IMR-90 (cell line): ENCODE measurements at regions not wholly inside any gene's neighbourhood (a gene's known extent, or its start where the extent isn't known, plus 50 kb on each side); places are given as distances from the start of the nearest gene placed in this dataset.
A peak's percentile ranks its signal among the peaks of the same experiment; 100 is the strongest.

Experiments
- ATAC-seq: fragments of 200-7000 bp; cut with Tn5 transposase; 2 replicates; pipeline ENCODE4 v1.9.1; 2020; ENCODE audit warnings: low read depth, mild to moderate bottlenecking, moderate library complexity
- BruUV-seq: library from RNA; stranded (reverse); fragments of 400-500 nt; replicated peaks from 2 replicates; lab custom pipeline; 2021; lab: Mats Ljungman, UMichigan
- CTCF ChIA-PET: fragments of 300-600 bp; formaldehyde crosslinking; extraction: SDS; loops from one replicate; lab custom pipeline; 2021; ENCODE audit warnings: antibody characterized with exemption; lab: Yijun Ruan, JAX
- POLR2A ChIA-PET: fragments of 300-600 bp; sonication (Branson Sonifier 250); formaldehyde crosslinking; loops from one replicate; lab custom pipeline; 2022; ENCODE audit warnings: antibody characterized with exemption; ENCODE audit not compliant: unreplicated experiment; lab: Charles Lee
- DNase-seq: peaks from one replicate; pipeline ENCODE4 v3.0.0; 2013
- H2AFZ ChIP-seq: replicated peaks from 2 replicates; pipeline ENCODE3; 2013; ENCODE audit warnings: low read length, mild to moderate bottlenecking; ENCODE audit not compliant: poor library complexity
- H2AK5ac ChIP-seq: 2 replicates; pipeline ENCODE4 v1.6.1; 2013; ENCODE audit warnings: low read depth, low read length, inconsistent platforms
- H2AK9ac ChIP-seq: replicated peaks from 2 replicates; pipeline ENCODE3; 2013; ENCODE audit warnings: mild to moderate bottlenecking, low read depth, low read length, moderate library complexity; ENCODE audit not compliant: poor library complexity
- H2BK120ac ChIP-seq: 2 replicates; pipeline ENCODE4 v1.6.1; 2013; ENCODE audit warnings: low read depth, low read length, inconsistent platforms
- H2BK15ac ChIP-seq: 3 replicates; pipeline ENCODE4 v1.6.1; 2013; ENCODE audit warnings: low read depth, low read length, inconsistent platforms
- H2BK20ac ChIP-seq: 2 replicates; pipeline ENCODE4 v1.6.1; 2013; ENCODE audit warnings: low read depth, mild to moderate bottlenecking, inconsistent platforms, low read length, moderate library complexity
- H2BK5ac ChIP-seq: 2 replicates; pipeline ENCODE4 v1.6.1; 2013; ENCODE audit warnings: mild to moderate bottlenecking, low read depth, low read length, inconsistent platforms; ENCODE audit not compliant: poor library complexity, severe bottlenecking
- H3K14ac ChIP-seq: replicated peaks from 2 replicates; pipeline ENCODE4 v1.6.1; 2013; ENCODE audit warnings: low read depth, low read length, inconsistent platforms
- H3K18ac ChIP-seq: 2 replicates; pipeline ENCODE4 v1.6.1; 2013; ENCODE audit warnings: low read depth, low read length, control low read depth
- H3K23ac ChIP-seq: 2 replicates; pipeline ENCODE4 v1.6.1; 2013; ENCODE audit warnings: low read depth, low read length, inconsistent platforms
- H3K27ac ChIP-seq: 2 replicates; pipeline ENCODE4 v1.5.1; 2013; ENCODE audit warnings: mild to moderate bottlenecking, control low read depth, low read length; ENCODE audit not compliant: insufficient read depth
- H3K27me3 ChIP-seq: 2 replicates; pipeline ENCODE4 v1.6.1; 2013; ENCODE audit warnings: low read length; ENCODE audit not compliant: control insufficient read depth, insufficient read depth
- H3K36me3 ChIP-seq: 2 replicates; pipeline ENCODE4 v1.6.1; 2013; ENCODE audit warnings: low read length, mixed read lengths; ENCODE audit not compliant: control insufficient read depth, insufficient read depth
- H3K4ac ChIP-seq: 2 replicates; pipeline ENCODE4 v1.6.1; 2013; ENCODE audit warnings: low read depth, low read length, inconsistent platforms
- H3K4me1 ChIP-seq: 2 replicates; pipeline ENCODE4 v1.6.1; 2013; ENCODE audit warnings: low read length, mixed read lengths; ENCODE audit not compliant: control insufficient read depth, insufficient read depth
- H3K4me2 ChIP-seq: 2 replicates; pipeline ENCODE4 v1.6.1; 2013; ENCODE audit warnings: low read depth, mild to moderate bottlenecking, control low read depth, low read length, moderate library complexity
- H3K4me3 ChIP-seq: 2 replicates; pipeline ENCODE4 v1.5.1; 2013; ENCODE audit warnings: low read depth, mild to moderate bottlenecking, control low read depth, low read length, moderate library complexity; ENCODE audit not compliant: insufficient read depth
- H3K56ac ChIP-seq: 2 replicates; pipeline ENCODE4 v1.6.1; 2013; ENCODE audit warnings: low read length, inconsistent platforms; ENCODE audit not compliant: insufficient read depth; ENCODE audit errors: extremely low read depth
- H3K79me1 ChIP-seq, 2 experiments: 2 replicates each; pipeline ENCODE4 v1.6.1; 2013; ENCODE audit warnings: low read length in 2 of 2, inconsistent platforms in 1 of 2, low read depth in 1 of 2
- H3K9ac ChIP-seq: 2 replicates; pipeline ENCODE4 v1.6.1; 2013; ENCODE audit warnings: low read depth, low read length, control low read depth
- H3K9me1 ChIP-seq: 2 replicates; pipeline ENCODE4 v1.6.1; 2013; ENCODE audit warnings: low read length, inconsistent platforms; ENCODE audit not compliant: insufficient read depth
- H3K9me3 ChIP-seq: 2 replicates; pipeline ENCODE4 v1.6.1; 2013; ENCODE audit warnings: low read length; ENCODE audit not compliant: control insufficient read depth, insufficient read depth
- H4K20me1 ChIP-seq: 2 replicates; pipeline ENCODE4 v1.6.1; 2013; ENCODE audit warnings: low read length, inconsistent platforms; ENCODE audit not compliant: insufficient read depth
- H4K5ac ChIP-seq: 2 replicates; pipeline ENCODE4 v1.6.1; 2013; ENCODE audit warnings: mild to moderate bottlenecking, low read depth, low read length, control low read depth
- H4K8ac ChIP-seq, 2 experiments: 2 replicates each; pipeline ENCODE4 v1.6.1; 2013; ENCODE audit warnings: low read depth in 2 of 2, low read length in 2 of 2, control low read depth in 1 of 2, inconsistent platforms in 1 of 2
- H4K91ac ChIP-seq: 2 replicates; pipeline ENCODE4 v1.6.1; 2013; ENCODE audit warnings: low read depth, low read length, inconsistent platforms; ENCODE audit not compliant: insufficient read depth
- BHLHE40 ChIP-seq: fragments of 150-350 bp; IDR thresholded peaks from 2 replicates; pipeline ENCODE4 v1.6.1; 2016; ENCODE audit warnings: mild to moderate bottlenecking, low read depth, low read length
- CEBPB ChIP-seq: IDR thresholded peaks from 2 replicates; pipeline ENCODE4 v1.6.1; 2012; ENCODE audit warnings: low read depth, low read length, improper control_type of control experiment
- CHD1 ChIP-seq: IDR thresholded peaks from 2 replicates; pipeline ENCODE4 v1.6.1; 2012; ENCODE audit warnings: low read depth, low read length, improper control_type of control experiment
- FOS ChIP-seq: fragments of 150-350 bp; IDR thresholded peaks from 2 replicates; pipeline ENCODE4 v1.6.1; 2016; ENCODE audit warnings: low read depth, low read length
- MAFK ChIP-seq: IDR thresholded peaks from 2 replicates; pipeline ENCODE4 v1.6.1; 2012; ENCODE audit warnings: low read depth, low read length, improper control_type of control experiment
- MAZ ChIP-seq: IDR thresholded peaks from 2 replicates; pipeline ENCODE4 v1.6.1; 2012; ENCODE audit warnings: low read depth, mild to moderate bottlenecking, low read length, improper control_type of control experiment, moderate library complexity, borderline replicate concordance
- MXI1 ChIP-seq: IDR thresholded peaks from 2 replicates; pipeline ENCODE4 v1.6.1; 2012; ENCODE audit warnings: low read depth, mild to moderate bottlenecking, low read length, moderate library complexity, borderline replicate concordance
- NFE2L2 ChIP-seq: fragments of 150-350 bp; IDR thresholded peaks from 2 replicates; pipeline ENCODE4 v1.6.1; 2016; ENCODE audit warnings: low read depth, mild to moderate bottlenecking, low read length
- POLR2A ChIP-seq: IDR thresholded peaks from 2 replicates; pipeline ENCODE4 v1.6.1; 2012; ENCODE audit warnings: mild to moderate bottlenecking, low read depth, low read length
- RAD21 ChIP-seq: IDR thresholded peaks from 2 replicates; pipeline ENCODE4 v1.6.1; 2012; ENCODE audit warnings: low read length, improper control_type of control experiment
- RCOR1 ChIP-seq: IDR thresholded peaks from 2 replicates; pipeline ENCODE4 v1.6.1; 2012; ENCODE audit warnings: mild to moderate bottlenecking, low read length, improper control_type of control experiment; ENCODE audit not compliant: insufficient replicate concordance
- RFX5 ChIP-seq: IDR thresholded peaks from 2 replicates; pipeline ENCODE4 v1.8.0; 2012; ENCODE audit warnings: low read depth, mild to moderate bottlenecking, low read length, moderate library complexity
- SMC3 ChIP-seq: fragments of 150-350 bp; IDR thresholded peaks from 2 replicates; pipeline ENCODE4 v1.6.1; 2016; ENCODE audit warnings: low read depth, mild to moderate bottlenecking, antibody characterized with exemption, low read length, moderate library complexity
- WGBS, 2 experiments: methylation state at CpG; one replicate each; pipeline versions ENCODE4 v1.1.5 to v1.1.7; 2013; ENCODE audit warnings: missing lambda C conversion rate in 2 of 2; ENCODE audit not compliant: insufficient read length in 1 of 2; ENCODE audit errors: extremely low coverage in 2 of 2; 5-methylcytosine and 5-hydroxymethylcytosine counted together
- dilution Hi-C: fragments of 300-500 bp; cut with HindIII; formaldehyde crosslinking; loops from one replicate; pipeline ENCODE4 v1.14.3; 2018; ENCODE audit warnings: low sequenced_read_pairs; ENCODE audit not compliant: unreplicated experiment
- in situ Hi-C: fragments of 300-500 bp; cut with MboI; formaldehyde crosslinking; loops from 3 replicates; pipeline ENCODE4 v1.14.3; 2019; ENCODE audit warnings: low sequenced_read_pairs, inconsistent platforms, mixed read lengths
- intact Hi-C: fragments of 100-400 bp; cut with micrococcal nuclease; formaldehyde crosslinking; loops from 2 replicates; pipeline ENCODE4 v1.10.0; 2022
- TF ChIP-seq, protein P1 (sequence below): conservative IDR thresholded peaks from 2 replicates; pipeline ENCODE4 v1.5.1; 2012; ENCODE audit warnings: mild to moderate bottlenecking, low read depth, low read length, improper control_type of control experiment
- TF ChIP-seq, protein P2 (sequence below): fragments of 150-350 bp; IDR thresholded peaks from 2 replicates; pipeline ENCODE4 v1.6.1; 2016; ENCODE audit warnings: low read depth, mild to moderate bottlenecking, low read length, moderate library complexity, borderline replicate concordance
- TF ChIP-seq, protein P3 (sequence below): fragments of 150-350 bp; IDR thresholded peaks from 2 replicates; pipeline ENCODE4 v1.6.1; 2017; ENCODE audit warnings: mild to moderate bottlenecking, antibody characterized with exemption, low read length, low read depth

DNA sequence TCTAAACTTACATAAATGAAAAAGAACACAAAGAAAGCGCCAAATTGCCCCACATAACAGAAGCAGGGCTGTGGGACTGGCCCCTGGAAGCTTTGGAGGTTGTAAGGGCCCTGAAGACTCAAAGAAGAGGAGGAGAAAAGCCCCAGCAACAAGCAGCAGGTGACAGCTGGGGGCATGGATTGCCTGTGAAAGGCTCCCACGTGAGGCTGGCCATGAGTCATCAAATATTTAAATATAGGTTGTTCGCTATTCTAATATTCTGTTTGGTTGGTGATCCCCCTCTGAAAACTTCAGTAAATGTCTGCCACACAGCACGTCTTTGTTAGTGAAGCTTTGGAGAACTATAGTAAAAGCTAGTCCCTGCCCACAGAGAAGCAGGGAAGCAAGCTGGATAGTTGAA is 132.4 kb downstream of the MREG start:
- Histone ChIP-seq H2AFZ (no peak overlapping the region), H3K56ac (no peak overlapping the region), H3K4ac (0 out of 2 replicates have a peak overlapping the region, but pooled peaks have one; percentile 34), H2BK20ac (no peak overlapping the region), H3K27ac (no peak overlapping the region), H3K23ac (no peak overlapping the region), H3K14ac (no peak overlapping the region), H3K9me3 (peaks cover 5% of the 10 kb centered on the region), H3K9ac (no peak overlapping the region), H3K4me3 (no peak overlapping the region), H2AK5ac (no peak overlapping the region), H4K5ac (no peak overlapping the region), H4K20me1 (no peaks in the 10 kb centered on the region), H3K4me2 (no peak overlapping the region), H3K27me3 (no peaks in the 10 kb centered on the region), H2BK5ac (no peak overlapping the region), H3K9me1 (0 out of 2 replicates have a peak, but pooled peaks cover 7% of the 10 kb centered on the region), H4K91ac (no peak overlapping the region), H3K4me1 (peaks cover 10% of the 10 kb centered on the region), H3K79me1 (no peaks in the 10 kb centered on the region), H2BK120ac (no peak overlapping the region), H3K18ac (no peak overlapping the region; the same call in 1 of the 2 replicates), H3K36me3 (no peaks in the 10 kb centered on the region), H2BK15ac (0 out of 3 replicates have a peak overlapping the region, but pooled peaks have one; percentile 8), H2AK9ac (no peak overlapping the region), H4K8ac (no peak overlapping the region)
- BruUV-seq, result no TSS peak
- POLR2A ChIA-PET, result no interaction called here
- in situ Hi-C loops (no loop called here), intact Hi-C loops (no loop called here), dilution Hi-C loops (no loop called here)
- ATAC-seq (no peak), DNase-seq (peak; percentile 47)
- no CpG with 5 or more reads among the region's 4 CpGs for WGBS, 2 experiments
- TF ChIP-seq, protein P1, sequence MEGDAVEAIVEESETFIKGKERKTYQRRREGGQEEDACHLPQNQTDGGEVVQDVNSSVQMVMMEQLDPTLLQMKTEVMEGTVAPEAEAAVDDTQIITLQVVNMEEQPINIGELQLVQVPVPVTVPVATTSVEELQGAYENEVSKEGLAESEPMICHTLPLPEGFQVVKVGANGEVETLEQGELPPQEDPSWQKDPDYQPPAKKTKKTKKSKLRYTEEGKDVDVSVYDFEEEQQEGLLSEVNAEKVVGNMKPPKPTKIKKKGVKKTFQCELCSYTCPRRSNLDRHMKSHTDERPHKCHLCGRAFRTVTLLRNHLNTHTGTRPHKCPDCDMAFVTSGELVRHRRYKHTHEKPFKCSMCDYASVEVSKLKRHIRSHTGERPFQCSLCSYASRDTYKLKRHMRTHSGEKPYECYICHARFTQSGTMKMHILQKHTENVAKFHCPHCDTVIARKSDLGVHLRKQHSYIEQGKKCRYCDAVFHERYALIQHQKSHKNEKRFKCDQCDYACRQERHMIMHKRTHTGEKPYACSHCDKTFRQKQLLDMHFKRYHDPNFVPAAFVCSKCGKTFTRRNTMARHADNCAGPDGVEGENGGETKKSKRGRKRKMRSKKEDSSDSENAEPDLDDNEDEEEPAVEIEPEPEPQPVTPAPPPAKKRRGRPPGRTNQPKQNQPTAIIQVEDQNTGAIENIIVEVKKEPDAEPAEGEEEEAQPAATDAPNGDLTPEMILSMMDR, result no peak
- TF ChIP-seq, protein P2, sequence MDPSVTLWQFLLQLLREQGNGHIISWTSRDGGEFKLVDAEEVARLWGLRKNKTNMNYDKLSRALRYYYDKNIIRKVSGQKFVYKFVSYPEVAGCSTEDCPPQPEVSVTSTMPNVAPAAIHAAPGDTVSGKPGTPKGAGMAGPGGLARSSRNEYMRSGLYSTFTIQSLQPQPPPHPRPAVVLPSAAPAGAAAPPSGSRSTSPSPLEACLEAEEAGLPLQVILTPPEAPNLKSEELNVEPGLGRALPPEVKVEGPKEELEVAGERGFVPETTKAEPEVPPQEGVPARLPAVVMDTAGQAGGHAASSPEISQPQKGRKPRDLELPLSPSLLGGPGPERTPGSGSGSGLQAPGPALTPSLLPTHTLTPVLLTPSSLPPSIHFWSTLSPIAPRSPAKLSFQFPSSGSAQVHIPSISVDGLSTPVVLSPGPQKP, result no peak
- TF ChIP-seq POLR2A (no peak), NFE2L2 (peak; percentile 58), RCOR1 (no peak), MAFK (no peak), RFX5 (no peak), MXI1 (peak; percentile 96), RAD21 (no peak), CHD1 (no peak), FOS (0 out of 2 replicates have a peak, but pooled peaks have one; percentile 35), MAZ (no peak), CEBPB (no peak), SMC3 (no peak), BHLHE40 (peak; percentile 48; the same call in 1 of the 2 replicates)
- TF ChIP-seq, protein P3, sequence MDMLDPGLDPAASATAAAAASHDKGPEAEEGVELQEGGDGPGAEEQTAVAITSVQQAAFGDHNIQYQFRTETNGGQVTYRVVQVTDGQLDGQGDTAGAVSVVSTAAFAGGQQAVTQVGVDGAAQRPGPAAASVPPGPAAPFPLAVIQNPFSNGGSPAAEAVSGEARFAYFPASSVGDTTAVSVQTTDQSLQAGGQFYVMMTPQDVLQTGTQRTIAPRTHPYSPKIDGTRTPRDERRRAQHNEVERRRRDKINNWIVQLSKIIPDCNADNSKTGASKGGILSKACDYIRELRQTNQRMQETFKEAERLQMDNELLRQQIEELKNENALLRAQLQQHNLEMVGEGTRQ, result peak; percentile 79
- CTCF ChIA-PET, result interaction anchor here (0.6 to 1.0 kb wide), 2 partner anchors 13 to 440 kb away, joined by 3 to 4 read pairs; no protein-coding TSS in a partner anchor
